ENCODE measurements at regions not wholly inside any gene's neighbourhood (a gene's known extent, or its start where the extent isn't known, plus 50 kb on each side); places are given as distances from the start of the nearest gene placed in this dataset.

DNA sequence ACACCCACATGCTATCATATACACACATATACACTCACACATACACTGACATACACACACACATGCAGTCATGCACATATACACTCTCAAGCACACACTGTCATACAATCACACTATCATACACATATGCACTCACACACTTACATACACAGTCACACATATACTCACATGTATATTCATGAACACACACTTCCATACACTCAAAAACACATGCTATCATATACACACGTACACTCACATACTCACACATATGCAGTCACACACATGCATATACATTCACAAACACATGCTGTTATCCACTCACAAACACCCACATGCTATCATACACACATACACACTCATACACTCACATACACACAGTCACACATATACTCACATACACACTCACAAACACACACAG, 71.0 kb upstream of the PLXNA4 start:
- TF ChIP-seq, protein P1, sequence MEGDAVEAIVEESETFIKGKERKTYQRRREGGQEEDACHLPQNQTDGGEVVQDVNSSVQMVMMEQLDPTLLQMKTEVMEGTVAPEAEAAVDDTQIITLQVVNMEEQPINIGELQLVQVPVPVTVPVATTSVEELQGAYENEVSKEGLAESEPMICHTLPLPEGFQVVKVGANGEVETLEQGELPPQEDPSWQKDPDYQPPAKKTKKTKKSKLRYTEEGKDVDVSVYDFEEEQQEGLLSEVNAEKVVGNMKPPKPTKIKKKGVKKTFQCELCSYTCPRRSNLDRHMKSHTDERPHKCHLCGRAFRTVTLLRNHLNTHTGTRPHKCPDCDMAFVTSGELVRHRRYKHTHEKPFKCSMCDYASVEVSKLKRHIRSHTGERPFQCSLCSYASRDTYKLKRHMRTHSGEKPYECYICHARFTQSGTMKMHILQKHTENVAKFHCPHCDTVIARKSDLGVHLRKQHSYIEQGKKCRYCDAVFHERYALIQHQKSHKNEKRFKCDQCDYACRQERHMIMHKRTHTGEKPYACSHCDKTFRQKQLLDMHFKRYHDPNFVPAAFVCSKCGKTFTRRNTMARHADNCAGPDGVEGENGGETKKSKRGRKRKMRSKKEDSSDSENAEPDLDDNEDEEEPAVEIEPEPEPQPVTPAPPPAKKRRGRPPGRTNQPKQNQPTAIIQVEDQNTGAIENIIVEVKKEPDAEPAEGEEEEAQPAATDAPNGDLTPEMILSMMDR (IDR thresholded peaks at IDR 0.05; ENCODE audit: low read depth, low read length, missing input control): no peak
- TF ChIP-seq, protein P2, sequence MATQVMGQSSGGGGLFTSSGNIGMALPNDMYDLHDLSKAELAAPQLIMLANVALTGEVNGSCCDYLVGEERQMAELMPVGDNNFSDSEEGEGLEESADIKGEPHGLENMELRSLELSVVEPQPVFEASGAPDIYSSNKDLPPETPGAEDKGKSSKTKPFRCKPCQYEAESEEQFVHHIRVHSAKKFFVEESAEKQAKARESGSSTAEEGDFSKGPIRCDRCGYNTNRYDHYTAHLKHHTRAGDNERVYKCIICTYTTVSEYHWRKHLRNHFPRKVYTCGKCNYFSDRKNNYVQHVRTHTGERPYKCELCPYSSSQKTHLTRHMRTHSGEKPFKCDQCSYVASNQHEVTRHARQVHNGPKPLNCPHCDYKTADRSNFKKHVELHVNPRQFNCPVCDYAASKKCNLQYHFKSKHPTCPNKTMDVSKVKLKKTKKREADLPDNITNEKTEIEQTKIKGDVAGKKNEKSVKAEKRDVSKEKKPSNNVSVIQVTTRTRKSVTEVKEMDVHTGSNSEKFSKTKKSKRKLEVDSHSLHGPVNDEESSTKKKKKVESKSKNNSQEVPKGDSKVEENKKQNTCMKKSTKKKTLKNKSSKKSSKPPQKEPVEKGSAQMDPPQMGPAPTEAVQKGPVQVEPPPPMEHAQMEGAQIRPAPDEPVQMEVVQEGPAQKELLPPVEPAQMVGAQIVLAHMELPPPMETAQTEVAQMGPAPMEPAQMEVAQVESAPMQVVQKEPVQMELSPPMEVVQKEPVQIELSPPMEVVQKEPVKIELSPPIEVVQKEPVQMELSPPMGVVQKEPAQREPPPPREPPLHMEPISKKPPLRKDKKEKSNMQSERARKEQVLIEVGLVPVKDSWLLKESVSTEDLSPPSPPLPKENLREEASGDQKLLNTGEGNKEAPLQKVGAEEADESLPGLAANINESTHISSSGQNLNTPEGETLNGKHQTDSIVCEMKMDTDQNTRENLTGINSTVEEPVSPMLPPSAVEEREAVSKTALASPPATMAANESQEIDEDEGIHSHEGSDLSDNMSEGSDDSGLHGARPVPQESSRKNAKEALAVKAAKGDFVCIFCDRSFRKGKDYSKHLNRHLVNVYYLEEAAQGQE (IDR thresholded peaks at IDR 0.05): no peak
